Esophagus squamous epithelium (tissue), 4 donors: ENCODE measurements at regions not wholly inside any gene's neighbourhood (a gene's known extent, or its start where the extent isn't known, plus 50 kb on each side); places are given as distances from the start of the nearest gene placed in this dataset.

ENCODE experiments used
- POLR2A ChIP-seq, 4 donors: fragments of 450-650 bp; IDR thresholded peaks; one replicate each; pipeline ENCODE4 v1.6.1; 2017; ENCODE audit warnings: antibody characterized with exemption in 4 of 4, mild to moderate bottlenecking in 4 of 4, moderate library complexity in 3 of 4
- TF ChIP-seq, protein P1 (sequence below), 6 experiments: fragments of 450-650 bp in 4 of 6; fragments of 200-600 bp in 2 of 6; sonication (generic) in 2 of 6; IDR thresholded peaks; one replicate each; pipeline ENCODE4 v1.5.1; 2016 to 2019; ENCODE audit warnings: antibody characterized with exemption in 6 of 6, mild to moderate bottlenecking in 4 of 6, moderate library complexity in 4 of 6

DNA sequence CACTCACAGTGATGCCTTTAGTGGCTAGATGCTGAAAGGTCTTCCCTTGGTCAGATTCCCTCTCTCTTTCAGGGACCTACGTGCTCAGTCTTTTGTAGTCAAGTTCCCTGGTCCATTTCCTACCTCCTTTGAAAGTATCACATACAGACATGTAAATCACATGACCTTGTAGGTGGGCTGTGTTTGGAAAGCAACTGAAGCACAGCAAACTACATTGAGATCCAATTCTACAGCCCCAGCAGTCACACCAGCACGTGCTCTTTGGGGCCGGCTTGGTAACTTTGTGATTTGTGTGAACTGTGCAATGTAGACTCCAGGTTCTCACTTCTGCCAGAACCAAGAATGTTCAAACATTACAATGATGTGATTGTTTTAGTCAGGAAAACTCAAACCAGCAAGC, 89.7 kb upstream of the PLPP4 start:
- TF ChIP-seq POLR2A (IDR thresholded peaks at IDR 0.05), result no peak
- TF ChIP-seq, protein P1, sequence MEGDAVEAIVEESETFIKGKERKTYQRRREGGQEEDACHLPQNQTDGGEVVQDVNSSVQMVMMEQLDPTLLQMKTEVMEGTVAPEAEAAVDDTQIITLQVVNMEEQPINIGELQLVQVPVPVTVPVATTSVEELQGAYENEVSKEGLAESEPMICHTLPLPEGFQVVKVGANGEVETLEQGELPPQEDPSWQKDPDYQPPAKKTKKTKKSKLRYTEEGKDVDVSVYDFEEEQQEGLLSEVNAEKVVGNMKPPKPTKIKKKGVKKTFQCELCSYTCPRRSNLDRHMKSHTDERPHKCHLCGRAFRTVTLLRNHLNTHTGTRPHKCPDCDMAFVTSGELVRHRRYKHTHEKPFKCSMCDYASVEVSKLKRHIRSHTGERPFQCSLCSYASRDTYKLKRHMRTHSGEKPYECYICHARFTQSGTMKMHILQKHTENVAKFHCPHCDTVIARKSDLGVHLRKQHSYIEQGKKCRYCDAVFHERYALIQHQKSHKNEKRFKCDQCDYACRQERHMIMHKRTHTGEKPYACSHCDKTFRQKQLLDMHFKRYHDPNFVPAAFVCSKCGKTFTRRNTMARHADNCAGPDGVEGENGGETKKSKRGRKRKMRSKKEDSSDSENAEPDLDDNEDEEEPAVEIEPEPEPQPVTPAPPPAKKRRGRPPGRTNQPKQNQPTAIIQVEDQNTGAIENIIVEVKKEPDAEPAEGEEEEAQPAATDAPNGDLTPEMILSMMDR (IDR thresholded peaks at IDR 0.05), result no peak
